ENCODE measurements at regions not wholly inside any gene's neighbourhood (a gene's known extent, or its start where the extent isn't known, plus 50 kb on each side); places are given as distances from the start of the nearest gene placed in this dataset.

DNA sequence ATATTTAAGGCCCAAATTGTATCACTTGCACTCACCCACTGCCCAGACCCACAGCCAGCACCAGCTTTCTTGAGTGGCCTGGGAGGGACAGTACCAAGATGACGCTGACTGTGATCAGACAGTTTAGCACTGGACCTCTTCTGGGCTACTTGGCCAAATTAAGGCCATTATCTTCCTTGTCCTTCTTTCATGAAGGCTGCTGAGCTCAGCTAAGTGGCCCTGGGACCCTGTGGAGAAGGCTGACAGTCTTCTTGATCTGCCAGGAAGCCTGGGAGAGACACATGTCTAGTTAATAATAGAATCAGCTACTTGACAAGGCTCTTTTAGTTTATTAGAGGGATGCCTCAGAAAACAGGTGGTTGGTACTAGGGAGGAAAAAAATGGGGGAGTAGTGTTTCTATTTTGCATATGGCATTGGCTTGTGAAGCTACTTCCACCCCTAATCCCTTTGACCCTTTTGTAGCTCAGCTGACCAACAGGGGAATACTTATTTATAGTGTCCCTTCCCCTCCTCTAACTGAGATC lies 127.9 kb upstream of the NTM start:
- peak; percentile 68 for DNase-seq

DNA sequence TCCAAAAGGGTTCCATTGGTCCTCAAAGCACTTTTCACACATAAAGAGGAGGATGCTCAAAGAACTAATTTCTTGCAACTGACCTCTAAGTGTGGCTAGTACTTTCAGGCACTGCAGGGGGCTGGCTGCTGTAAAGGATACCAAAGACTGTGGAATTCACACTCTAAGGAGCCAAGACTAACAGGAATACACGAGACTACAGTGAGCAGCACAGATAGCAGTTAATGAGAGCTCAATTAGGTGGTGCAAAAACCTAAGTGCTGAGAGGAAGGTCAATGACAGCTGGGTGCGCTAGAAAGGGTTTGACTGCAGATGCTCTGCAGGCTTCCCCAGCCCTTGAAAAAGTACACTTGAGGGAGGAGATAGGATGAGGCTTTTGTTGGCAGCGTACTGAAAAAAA lies 124.3 kb upstream of the NTM start:
- DNase-seq = peak; percentile 45

DNA sequence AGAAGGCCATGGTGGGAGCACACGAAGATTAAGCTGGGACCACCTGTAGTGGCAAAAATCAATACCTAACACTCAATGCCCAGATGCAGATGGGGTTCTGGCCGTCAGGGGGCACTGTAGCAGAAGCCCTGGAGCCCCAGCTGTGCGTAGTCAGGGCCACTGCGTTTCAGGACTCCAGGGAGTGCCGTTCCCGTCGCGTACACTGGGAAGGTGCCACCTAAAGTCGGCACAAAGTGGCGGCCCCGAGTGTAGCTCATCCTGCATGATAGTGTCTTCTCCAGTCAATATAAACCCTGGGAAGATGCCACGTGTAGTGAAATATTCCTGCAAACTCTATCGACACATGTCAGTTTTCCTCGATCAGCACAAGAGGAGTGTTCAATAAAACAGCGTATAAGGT lies 123.8 kb upstream of the NTM start:
- DNase-seq = peak; percentile 78

DNA sequence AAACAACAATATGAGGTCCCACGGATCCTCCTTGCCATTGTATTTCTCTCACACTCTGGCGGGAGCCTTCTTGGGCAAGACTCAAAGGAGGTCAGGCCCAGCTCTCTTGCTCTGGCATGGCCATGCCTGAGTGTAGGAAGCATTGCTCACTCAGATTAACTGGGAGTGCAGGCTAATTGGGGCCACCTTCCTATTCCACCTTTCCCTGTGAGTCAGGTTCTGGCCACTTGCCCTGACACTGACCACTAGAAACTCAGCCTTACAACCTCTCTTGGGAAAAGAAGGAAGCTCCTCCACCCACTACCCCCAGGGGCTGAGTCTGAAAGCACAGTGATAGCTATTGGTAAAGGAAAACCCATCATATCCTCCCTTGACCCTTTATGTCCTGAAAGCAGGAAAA lies 121.8 kb upstream of the NTM start:
- no peak for DNase-seq

DNA sequence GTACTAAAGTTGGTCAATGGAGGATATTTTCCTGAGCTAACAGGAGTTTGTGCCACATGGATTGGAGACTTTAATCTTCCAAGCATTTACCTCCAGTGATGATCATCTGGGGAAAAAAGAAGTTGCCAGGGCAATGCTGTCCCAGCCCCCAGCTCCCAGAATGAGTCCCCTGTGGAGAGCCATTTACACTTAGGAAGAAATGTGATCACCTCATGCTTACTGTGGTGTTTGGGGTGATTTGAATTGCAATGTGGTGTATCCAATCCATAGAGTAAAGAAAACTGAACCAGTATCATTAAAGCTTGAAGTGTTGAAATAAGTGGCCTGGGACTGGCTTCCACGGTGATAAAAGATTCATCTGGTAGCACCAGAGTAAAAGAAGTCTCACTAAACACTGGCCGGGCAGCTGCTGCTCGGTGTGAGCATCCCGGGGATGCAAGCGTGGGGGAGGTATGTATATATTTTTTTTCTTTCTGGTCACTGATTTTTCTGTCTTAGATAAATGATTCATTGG lies 117.2 kb upstream of the NTM start:
- DNase-seq = no peak

DNA sequence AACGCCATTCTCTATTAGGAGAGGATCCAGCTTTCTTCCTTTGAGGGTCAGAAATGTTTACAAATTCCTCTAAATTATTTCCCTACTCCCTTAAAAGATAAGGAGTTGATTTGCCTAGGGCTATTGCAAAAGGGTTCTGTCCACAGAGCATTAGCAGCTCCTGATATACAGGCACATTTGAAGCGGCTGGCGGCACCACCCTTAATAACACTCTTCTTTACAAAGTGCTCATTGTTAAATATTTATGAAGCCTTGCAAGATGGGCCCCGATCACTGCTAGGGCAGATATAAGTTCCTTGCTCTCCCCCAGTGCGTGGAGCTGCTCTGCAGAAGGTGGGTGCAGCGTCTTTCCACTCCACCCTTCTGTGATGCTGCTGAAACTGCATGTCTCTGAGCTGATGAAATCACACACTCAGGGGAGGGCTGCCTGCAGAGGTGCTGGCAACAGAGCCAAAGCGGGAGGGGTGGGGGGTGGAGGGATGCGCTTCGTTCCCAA lies 116.7 kb upstream of the NTM start:
- DNase-seq = peak; percentile 67

DNA sequence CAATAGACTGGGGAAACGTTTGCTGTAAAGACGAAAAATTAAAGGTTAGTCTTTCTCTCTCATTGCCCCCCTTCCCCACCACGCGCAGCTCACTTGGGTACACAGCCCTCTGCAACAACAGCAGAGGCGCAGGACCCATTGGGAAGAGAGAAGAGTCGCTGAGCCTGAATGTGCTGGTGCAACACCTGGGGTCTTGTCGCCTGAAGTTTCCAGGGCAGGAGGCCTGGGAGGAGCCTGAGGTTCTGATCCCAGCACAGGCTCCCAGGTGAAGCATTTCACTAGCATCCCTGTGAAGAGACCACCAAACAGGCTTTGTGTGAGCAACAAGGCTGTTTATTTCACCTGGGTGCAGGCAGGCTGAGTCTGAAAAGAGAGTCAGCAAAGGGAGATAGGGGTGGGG lies 116.2 kb upstream of the NTM start:
- DNase-seq = no peak

DNA sequence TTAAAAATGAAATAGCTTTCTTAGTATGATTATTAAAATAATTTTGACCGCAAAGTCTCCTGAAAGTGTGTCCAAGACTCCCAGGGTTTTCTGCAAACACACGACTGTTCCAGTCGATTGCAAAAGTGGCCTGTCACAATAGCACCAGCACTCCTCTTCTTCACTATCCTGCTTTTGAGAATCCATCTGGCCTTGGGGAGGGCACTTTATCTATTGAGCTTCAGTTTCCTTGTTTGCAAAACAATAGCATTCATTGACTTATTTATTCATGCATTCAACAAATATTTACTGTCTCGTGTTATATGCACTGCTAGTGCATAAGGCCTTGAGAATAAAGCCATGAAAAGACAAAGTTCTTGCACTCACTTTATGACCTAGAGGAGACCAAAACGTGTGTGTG lies 96.2 kb upstream of the NTM start:
- DNase-seq = no peak

DNA sequence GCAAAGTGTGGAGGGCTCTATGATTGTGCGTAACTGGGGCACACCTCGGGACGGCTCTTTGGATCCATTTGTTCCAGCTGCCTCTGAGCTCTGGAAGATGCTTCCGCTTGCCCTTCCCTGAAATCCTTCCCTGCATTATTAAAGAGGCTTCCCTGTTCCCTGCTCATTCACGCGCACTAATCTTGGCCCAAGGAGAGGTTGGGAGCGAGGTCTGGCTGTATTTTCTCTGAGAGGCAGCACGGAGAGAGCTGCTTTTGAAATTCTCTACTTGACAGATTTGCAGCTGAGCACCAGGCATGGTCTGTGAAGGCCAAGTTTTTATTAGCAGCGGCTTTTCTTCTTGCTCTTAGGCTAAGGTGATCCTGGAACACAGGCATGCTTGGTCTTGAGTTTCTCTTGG lies 94.8 kb upstream of the NTM start:
- DNase-seq = peak; percentile 91

DNA sequence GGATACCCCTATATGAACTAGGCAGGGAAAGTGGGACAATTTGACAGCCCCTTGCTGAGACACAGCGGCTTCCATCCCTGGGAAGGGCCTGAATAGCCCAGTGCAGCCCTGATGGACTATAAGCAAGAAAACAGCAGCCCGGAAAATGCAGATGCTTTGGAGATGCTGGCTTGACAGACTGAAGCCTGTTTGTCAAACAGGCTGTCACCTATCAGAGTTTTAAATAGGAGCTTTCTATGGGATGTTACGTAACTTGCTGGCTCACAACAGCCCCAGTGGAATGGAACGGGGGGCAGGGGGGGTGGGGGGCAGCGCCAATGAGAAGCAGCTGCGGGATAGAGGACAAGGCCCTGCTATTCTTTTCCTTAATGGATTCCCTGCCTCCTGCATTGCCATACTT lies 91.9 kb upstream of the NTM start:
- DNase-seq = no peak

DNA sequence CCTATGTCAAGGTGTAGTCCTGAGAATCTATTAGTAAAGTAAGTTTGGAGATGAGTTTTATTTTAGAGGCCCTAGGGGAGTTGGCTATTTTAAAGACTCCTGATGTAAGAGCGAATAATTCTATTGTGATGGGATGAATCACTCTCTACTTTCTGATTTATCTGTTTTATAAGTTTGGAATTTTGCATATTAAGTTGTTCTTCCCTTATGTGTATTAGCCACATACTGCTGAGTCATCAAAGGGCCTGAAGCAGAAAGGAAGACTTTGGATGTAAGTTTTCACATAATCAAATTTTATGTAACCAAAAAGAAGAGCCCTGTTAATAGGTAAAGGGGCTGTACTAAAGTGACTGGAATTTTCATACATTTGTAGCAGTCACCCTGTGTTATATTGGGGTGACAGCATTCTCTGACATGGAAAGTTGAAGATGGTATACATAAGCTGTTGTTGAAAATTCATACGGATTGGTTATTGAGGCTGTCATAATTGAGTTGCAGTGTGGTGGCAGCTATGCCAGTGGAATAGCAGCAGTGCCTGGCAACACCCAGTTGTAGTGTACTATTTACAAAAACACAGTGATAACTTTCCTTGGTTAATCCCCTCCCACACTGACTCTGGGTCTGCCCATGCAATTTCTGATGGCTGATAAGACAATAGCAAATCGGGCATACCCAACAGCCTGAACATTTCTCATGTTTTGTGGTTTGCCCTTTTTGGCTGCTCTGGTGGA lies 90.6 kb upstream of the NTM start:
- no peak for DNase-seq

DNA sequence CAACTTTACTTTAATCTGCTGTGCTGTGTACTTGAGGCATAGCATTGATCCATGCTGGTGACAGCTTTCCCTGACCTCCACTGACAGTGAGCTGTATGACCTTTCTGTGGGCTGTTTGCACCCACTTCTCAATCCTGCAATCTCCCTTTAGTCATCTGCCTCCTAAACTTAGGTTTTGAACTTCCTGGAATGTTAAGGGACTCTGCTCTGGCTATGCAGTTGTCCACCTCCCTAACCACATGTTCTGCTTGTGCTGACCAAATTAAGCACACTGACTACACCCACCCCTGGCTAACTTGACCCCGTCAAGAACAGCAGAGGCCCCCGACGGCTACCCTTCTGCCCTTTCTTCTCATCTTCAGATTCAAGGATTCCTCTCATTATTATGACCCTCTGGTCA lies 89.1 kb upstream of the NTM start:
- DNase-seq = no peak

DNA sequence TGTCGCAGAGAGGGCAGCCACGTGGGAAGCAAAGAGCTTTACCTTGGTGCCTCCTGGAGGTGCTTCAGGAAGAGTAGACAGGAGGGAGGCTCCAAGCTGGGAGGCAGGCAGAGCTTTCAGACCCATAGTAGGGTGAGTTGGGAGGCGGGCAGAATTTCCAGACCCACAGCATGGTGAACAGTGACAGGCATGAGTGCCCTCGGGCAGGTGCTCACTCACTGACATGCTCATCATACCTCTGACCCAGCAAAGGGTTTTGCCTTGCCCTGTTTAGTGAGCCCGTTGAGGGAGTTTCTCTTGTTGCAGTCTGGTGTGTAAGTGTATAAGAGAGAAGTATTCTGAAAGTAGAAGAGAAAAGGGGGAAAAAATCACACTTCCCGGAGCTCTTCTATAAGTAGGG lies 86.4 kb upstream of the NTM start:
- no peak for DNase-seq

DNA sequence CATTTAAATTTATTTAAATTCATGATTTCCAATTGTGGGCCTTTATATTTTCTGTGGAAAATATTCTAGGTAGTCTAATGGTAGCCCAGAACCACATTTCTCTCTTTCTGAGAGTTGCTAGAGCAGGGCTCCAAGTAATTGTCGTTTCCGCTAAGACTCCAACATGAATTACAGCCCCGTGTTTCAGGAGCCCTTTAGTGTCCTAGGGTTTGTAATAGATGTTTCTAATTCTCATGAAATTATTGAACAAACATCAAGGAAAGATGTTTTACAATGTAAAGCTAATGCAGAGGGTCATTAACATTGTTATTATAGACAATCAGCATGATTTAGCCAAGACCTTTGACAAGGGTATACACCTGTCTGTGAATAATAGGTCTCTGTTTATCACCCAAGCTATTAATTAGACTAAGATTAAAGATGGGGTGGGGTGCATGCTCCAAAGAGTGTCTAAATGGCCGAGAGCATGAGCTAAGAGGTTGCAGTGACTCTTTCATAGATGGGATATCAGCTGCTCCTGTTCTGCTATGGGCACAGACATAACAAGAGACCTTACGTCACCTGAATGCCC lies 81.8 kb upstream of the NTM start:
- no peak for DNase-seq

DNA sequence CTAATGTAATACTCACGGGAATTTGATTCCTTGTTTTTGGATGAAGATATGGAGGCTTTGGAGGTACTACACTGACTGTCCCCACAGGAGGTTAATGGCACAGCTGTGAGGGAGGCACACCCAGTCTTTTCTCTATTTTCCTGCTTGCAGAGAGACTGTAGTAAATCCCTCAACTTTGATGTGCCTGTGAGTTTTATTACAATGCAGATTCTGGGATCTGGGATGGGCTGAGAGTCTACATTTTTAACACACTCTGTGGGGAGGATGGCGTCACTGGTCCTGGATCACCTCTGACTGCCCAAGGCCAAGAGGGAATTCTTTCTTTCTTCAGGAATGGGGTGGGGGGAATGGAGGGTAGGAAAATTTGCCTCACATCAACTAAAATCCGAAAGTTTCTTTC lies 80.2 kb upstream of the NTM start:
- DNase-seq = no peak

DNA sequence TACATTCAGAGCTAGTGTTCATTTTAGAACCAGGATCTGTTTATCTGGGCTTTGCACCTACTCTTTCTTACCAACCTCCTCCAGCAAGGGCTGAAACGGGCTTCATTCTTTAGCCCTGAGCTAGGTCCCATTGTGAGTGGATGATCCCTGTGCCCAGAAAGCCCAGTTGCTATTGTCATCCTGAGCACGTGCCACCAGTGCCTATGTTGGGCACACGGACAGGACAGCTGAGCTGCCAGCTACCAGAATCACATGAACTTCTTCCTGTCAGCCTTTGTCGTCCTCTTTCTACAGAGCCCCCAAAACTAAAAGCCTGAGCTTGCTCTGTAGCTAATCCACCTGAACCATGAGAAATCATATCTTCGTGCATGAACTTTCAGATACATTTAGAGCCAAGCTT lies 74.4 kb upstream of the NTM start:
- no peak for DNase-seq

DNA sequence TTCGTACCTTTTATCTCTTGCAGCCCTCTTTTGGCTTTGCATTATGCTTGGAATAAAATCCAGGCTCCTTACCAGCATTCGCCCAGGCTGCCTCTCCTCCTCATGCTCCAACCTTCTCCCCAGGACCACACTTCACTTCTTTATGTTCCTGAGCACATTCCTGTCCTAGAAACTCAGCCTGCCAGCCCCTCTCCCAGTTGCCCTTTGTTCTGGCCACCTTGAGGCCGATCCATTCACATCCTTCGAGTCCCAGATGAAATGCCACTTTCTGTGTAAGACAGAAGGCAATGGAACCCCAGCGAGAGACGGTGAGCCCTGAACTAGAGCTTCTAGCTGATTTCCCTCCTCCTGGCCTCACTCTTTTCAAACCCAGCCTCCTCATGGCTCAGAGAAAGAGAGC lies 73.0 kb upstream of the NTM start:
- no peak for DNase-seq

DNA sequence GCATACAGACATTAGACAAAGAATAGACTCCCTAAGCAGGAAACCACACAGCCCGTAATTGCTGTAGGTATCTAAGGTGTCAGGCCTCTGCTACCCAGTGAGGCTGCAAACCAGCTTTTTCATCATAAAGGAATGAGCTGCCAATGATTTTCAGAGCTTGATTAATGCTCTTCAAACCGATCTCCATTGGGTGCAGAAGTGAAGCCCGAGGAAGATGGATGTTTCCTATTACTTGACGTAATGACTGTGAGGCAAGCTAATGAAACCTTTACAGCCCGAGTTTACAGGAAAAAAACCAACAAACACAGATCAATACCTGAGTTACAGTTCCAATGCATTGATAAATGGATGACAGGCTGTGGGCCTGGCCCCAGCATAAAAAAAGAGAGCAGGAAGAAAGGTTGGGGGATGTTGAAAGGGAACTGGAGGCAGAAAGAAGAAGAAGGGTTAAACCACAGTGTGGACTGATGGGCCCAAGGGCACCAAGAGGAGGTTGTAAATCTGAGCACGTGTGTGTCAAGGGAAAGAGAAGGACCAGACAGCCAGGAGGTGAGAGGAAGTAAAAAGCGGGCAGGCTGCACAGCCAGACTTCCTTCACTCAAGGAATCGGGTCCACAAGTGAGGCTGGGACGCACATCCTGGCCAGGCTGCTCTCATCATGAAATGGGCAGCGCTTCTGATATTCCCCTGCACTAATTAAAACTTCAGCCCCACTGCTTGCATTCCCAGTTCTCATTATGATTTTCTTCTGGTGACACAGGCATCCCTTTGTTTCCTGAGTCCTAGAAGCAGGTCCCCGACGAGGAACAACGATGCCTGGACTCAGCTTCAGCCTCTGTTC lies 70.6 kb upstream of the NTM start:
- peak; percentile 72 for DNase-seq

DNA sequence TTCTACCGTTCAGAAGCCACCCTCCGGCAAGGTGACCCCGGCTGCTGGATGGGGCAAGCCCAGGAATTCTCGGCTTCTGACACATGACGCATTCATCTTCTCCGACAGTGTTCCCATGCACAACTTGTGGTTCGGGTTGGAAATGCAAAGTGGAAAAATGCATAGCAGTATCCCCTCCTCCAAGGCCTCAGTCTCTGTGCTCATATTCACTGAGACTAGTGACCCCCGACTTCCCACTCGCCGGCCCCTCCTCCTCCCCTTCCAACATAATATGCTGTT lies 70.0 kb upstream of the NTM start:
- no peak for DNase-seq

DNA sequence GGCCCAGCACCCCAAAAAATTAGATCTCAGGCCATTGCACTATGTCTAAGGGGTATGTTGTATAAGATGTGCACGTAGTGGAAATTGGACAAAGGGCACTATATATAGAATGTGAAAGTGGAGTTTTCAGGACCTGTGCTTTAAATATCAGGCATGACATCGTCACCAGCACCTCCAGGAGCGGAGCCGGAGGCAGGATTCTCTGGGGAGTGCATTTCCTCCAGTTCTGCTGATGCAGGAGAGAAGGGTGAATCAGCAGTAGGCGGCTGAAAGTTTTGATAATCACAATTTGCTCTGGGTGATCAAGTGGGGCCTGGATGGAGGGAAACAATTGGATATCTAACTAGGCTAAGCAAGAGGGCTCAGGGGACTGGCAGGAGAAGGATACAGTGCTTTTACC lies 69.1 kb upstream of the NTM start:
- no peak for DNase-seq

DNA sequence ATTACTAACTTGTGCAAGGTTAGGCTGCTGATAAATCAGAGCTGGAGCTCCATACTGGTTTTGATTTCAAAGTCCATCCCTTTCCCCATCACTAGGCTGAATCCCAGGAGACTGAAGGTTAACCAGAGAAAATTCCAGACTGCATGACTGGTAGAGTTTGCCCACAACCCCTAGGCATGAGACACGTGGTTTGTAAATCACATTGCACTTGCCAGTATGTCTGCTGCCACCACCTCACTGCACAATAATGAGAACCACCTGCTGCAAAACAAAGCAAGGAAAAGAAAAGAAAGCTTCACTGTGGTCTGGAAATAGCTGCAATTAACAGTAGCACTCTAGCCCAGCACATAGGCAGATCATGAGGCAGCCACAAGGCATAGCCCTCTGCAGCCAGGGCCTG lies 67.6 kb upstream of the NTM start:
- DNase-seq = peak; percentile 51

DNA sequence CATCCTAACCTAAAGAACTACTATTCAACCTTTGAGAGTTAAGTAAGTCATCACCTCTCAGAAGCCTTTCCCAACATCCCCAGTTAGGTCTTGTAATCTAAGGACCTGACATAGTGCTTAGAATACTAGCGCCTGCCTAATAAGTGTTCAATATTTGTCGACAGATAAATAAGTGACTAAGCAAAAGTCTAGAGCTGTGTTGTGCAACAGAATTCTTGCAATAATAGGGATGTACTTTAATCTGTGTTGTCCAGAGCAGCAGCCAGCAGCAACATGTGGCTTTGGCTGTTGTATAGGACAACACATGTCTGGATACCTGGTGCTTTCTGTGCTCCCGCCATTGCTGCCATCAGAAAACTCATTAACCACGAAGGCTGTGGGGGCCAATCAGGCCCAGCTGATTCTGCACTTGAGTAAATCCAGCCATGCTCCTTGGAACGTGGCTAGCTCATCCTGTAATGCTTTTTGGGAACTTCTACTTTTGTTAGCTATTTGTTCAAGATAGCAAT lies 66.8 kb upstream of the NTM start:
- no peak for DNase-seq

DNA sequence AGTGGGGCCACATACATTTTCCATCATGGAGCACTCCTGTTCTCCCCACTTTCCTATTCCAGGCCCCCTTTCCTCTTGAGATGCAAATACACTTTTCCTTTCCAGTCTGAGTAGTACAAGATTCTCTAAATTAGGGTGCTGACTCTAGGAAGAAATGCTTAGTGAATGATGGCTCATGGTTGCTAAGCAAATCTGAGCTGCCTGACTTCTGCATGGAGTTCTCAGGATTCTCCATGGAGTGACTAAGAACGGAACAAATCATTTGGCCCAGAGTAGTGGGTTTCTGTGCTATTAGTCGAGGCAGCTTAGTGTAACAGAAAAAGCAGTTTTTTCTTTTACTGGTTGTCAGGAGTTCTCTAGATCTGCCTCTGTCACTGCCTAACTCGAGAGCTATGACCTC lies 65.4 kb upstream of the NTM start:
- no peak for DNase-seq

DNA sequence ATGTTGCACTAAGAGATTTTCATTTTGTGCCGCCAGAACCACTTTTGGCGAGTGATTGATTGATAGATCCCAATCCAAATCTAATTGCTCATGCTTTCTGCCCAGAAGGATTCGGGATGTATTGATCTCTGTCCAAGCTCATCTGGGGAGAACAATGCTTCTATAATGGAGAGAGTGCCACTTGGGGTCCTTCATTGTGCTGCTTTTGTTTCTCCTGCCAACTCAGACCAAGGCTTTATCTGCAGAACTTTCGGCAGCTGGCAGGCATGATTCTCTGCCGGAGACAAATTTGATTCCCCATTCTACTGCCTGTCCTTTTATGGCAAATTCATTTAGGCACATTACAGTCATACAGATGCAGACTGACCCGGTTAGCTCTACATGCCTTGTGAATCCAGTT lies 62.9 kb upstream of the NTM start:
- DNase-seq = peak; percentile 30
